ENCODE measurements at regions not wholly inside any gene's neighbourhood (a gene's known extent, or its start where the extent isn't known, plus 50 kb on each side); places are given as distances from the start of the nearest gene placed in this dataset.

DNA sequence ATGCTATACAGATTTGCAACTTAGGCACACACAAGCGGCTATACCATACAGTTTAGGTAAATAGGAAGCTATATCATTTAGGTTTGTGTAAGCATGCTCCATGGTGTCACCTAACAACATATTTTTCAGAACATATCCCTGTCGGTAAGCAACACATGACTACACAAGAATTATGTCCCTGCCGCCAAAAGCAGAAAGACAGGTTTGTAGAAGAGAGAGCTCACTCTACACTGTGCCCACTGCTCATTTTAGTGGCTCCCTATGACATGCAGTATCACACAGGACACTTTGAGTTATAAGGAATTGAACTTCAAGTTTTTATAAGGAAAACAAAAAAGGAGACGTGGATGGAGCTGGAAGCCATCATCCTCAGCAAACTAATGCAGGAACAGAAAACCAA lies 132.5 kb upstream of the KAZN start:
- BruUV-seq (replicated peaks): no TSS peak
- H3K27me3 ChIP-seq (ENCODE audit: control insufficient read depth in 2 of 2, insufficient read depth in 2 of 2, low read length in 2 of 2): no peaks in the 10 kb centered on the region
- H3K4me1 ChIP-seq (ENCODE audit: control insufficient read depth, extremely low read depth, insufficient read depth, low read length): no peaks in the 10 kb centered on the region
- no peaks in the 10 kb centered on the region for H3K36me3 ChIP-seq (ENCODE audit: control insufficient read depth in 2 of 2, extremely low read depth in 1 of 2, insufficient read depth in 2 of 2, low read length in 2 of 2)
- intact Hi-C loops (cut with micrococcal nuclease): no loop called here
- H3K9me1 ChIP-seq (replicated peaks; ENCODE audit: control insufficient read depth, extremely low read depth, insufficient read depth, low read length): no peaks in the 10 kb centered on the region
- dilution Hi-C loops (cut with MboI; ENCODE audit: extremely low pct_ligation_motif_present, low sequenced_read_pairs): no loop called here
- no peak overlapping the region for H3K4me2 ChIP-seq (ENCODE audit: insufficient read depth, low read length)
- H3K27ac ChIP-seq (ENCODE audit: insufficient read depth, low read depth, low read length): no peak overlapping the region
- no peak for FAIRE-seq
- H3K4me3 ChIP-seq (replicated peaks in 1 of 3; ENCODE audit: insufficient read depth in 1 of 3, low read depth in 1 of 3, low read length in 3 of 3): no peak overlapping the region
- ChIA-PET POLR2A (no interaction called here), CTCF (no interaction called here)
- H3K9ac ChIP-seq (replicated peaks; ENCODE audit: extremely low read depth, insufficient read depth, low read length): no peak overlapping the region
- no peaks in the 10 kb centered on the region for H4K20me1 ChIP-seq (replicated peaks; ENCODE audit: control insufficient read depth, extremely low read depth, insufficient read depth, low read length)
- DNase-seq (ENCODE audit: low read depth, low spot score): no peak
- TF ChIP-seq MYC (IDR thresholded peaks at IDR 0.05; ENCODE audit: low read depth, low read length): no peak
- TF ChIP-seq MAX (IDR thresholded peaks at IDR 0.05; ENCODE audit: insufficient read depth, insufficient read length): no peak
- no peak for TF ChIP-seq GATA2 (IDR thresholded peaks at IDR 0.05; ENCODE audit: insufficient read depth, insufficient read length, low read depth, low read length)
- TF ChIP-seq CTCF (IDR thresholded peaks at IDR 0.05; ENCODE audit: extremely low read depth in 1 of 2, insufficient read depth in 1 of 2, low read depth in 1 of 2, low read length in 2 of 2): no peak
- TF ChIP-seq POLR2AphosphoS5 (IDR thresholded peaks at IDR 0.05; ENCODE audit: insufficient read depth, low read depth, low read length): no peak
- no peak for TF ChIP-seq POLR2A (IDR thresholded peaks at IDR 0.05; ENCODE audit: low read depth, low read length)
- no peak for TF ChIP-seq EZH2 (IDR thresholded peaks at IDR 0.05; ENCODE audit: borderline replicate concordance, low read depth, low read length, severe bottlenecking)
- no peak for TF ChIP-seq JUN (IDR thresholded peaks at IDR 0.05; ENCODE audit: borderline replicate concordance, insufficient read depth, insufficient read length, low read depth)
- no peak for TF ChIP-seq FOS (IDR thresholded peaks at IDR 0.05; ENCODE audit: borderline replicate concordance, insufficient read depth, low read length)
- no peak overlapping the region for H2AFZ ChIP-seq (ENCODE audit: low read depth, low read length)
- H3K79me2 ChIP-seq (ENCODE audit: control insufficient read depth, insufficient read depth, low read length): no peaks in the 10 kb centered on the region
- peaks cover 3% of the 10 kb centered on the region for H3K9me3 ChIP-seq (replicated peaks; ENCODE audit: control insufficient read depth, insufficient read depth, low read length)
